IMR-90 (cell line): ENCODE measurements at regions not wholly inside any gene's neighbourhood (a gene's known extent, or its start where the extent isn't known, plus 50 kb on each side); places are given as distances from the start of the nearest gene placed in this dataset.

Experiments
- ATAC-seq: fragments of 200-7000 bp; cut with Tn5 transposase; 2 replicates; pipeline ENCODE4 v1.9.1; 2020; ENCODE audit warnings: low read depth, mild to moderate bottlenecking, moderate library complexity
- BruUV-seq: library from RNA; stranded (reverse); fragments of 400-500 nt; replicated peaks from 2 replicates; lab custom pipeline; 2021; lab: Mats Ljungman, UMichigan
- CTCF ChIA-PET: fragments of 300-600 bp; formaldehyde crosslinking; extraction: SDS; loops from one replicate; lab custom pipeline; 2021; ENCODE audit warnings: antibody characterized with exemption; lab: Yijun Ruan, JAX
- POLR2A ChIA-PET: fragments of 300-600 bp; sonication (Branson Sonifier 250); formaldehyde crosslinking; loops from one replicate; lab custom pipeline; 2022; ENCODE audit warnings: antibody characterized with exemption; ENCODE audit not compliant: unreplicated experiment; lab: Charles Lee
- DNase-seq: peaks from one replicate; pipeline ENCODE4 v3.0.0; 2013
- H2AFZ ChIP-seq: replicated peaks from 2 replicates; pipeline ENCODE3; 2013; ENCODE audit warnings: low read length, mild to moderate bottlenecking; ENCODE audit not compliant: poor library complexity
- H2AK5ac ChIP-seq: 2 replicates; pipeline ENCODE4 v1.6.1; 2013; ENCODE audit warnings: low read depth, low read length, inconsistent platforms
- H2AK9ac ChIP-seq: replicated peaks from 2 replicates; pipeline ENCODE3; 2013; ENCODE audit warnings: mild to moderate bottlenecking, low read depth, low read length, moderate library complexity; ENCODE audit not compliant: poor library complexity
- H2BK120ac ChIP-seq: 2 replicates; pipeline ENCODE4 v1.6.1; 2013; ENCODE audit warnings: low read depth, low read length, inconsistent platforms
- H2BK15ac ChIP-seq: 3 replicates; pipeline ENCODE4 v1.6.1; 2013; ENCODE audit warnings: low read depth, low read length, inconsistent platforms
- H2BK20ac ChIP-seq: 2 replicates; pipeline ENCODE4 v1.6.1; 2013; ENCODE audit warnings: low read depth, mild to moderate bottlenecking, inconsistent platforms, low read length, moderate library complexity
- H2BK5ac ChIP-seq: 2 replicates; pipeline ENCODE4 v1.6.1; 2013; ENCODE audit warnings: mild to moderate bottlenecking, low read depth, low read length, inconsistent platforms; ENCODE audit not compliant: poor library complexity, severe bottlenecking
- H3K14ac ChIP-seq: replicated peaks from 2 replicates; pipeline ENCODE4 v1.6.1; 2013; ENCODE audit warnings: low read depth, low read length, inconsistent platforms
- H3K18ac ChIP-seq: 2 replicates; pipeline ENCODE4 v1.6.1; 2013; ENCODE audit warnings: low read depth, low read length, control low read depth
- H3K23ac ChIP-seq: 2 replicates; pipeline ENCODE4 v1.6.1; 2013; ENCODE audit warnings: low read depth, low read length, inconsistent platforms
- H3K27ac ChIP-seq: 2 replicates; pipeline ENCODE4 v1.5.1; 2013; ENCODE audit warnings: mild to moderate bottlenecking, control low read depth, low read length; ENCODE audit not compliant: insufficient read depth
- H3K27me3 ChIP-seq: 2 replicates; pipeline ENCODE4 v1.6.1; 2013; ENCODE audit warnings: low read length; ENCODE audit not compliant: control insufficient read depth, insufficient read depth
- H3K36me3 ChIP-seq: 2 replicates; pipeline ENCODE4 v1.6.1; 2013; ENCODE audit warnings: low read length, mixed read lengths; ENCODE audit not compliant: control insufficient read depth, insufficient read depth
- H3K4ac ChIP-seq: 2 replicates; pipeline ENCODE4 v1.6.1; 2013; ENCODE audit warnings: low read depth, low read length, inconsistent platforms
- H3K4me1 ChIP-seq: 2 replicates; pipeline ENCODE4 v1.6.1; 2013; ENCODE audit warnings: low read length, mixed read lengths; ENCODE audit not compliant: control insufficient read depth, insufficient read depth
- H3K4me2 ChIP-seq: 2 replicates; pipeline ENCODE4 v1.6.1; 2013; ENCODE audit warnings: low read depth, mild to moderate bottlenecking, control low read depth, low read length, moderate library complexity
- H3K4me3 ChIP-seq: 2 replicates; pipeline ENCODE4 v1.5.1; 2013; ENCODE audit warnings: low read depth, mild to moderate bottlenecking, control low read depth, low read length, moderate library complexity; ENCODE audit not compliant: insufficient read depth
- H3K56ac ChIP-seq: 2 replicates; pipeline ENCODE4 v1.6.1; 2013; ENCODE audit warnings: low read length, inconsistent platforms; ENCODE audit not compliant: insufficient read depth; ENCODE audit errors: extremely low read depth
- H3K79me1 ChIP-seq, 2 experiments: 2 replicates each; pipeline ENCODE4 v1.6.1; 2013; ENCODE audit warnings: low read length in 2 of 2, inconsistent platforms in 1 of 2, low read depth in 1 of 2
- H3K9ac ChIP-seq: 2 replicates; pipeline ENCODE4 v1.6.1; 2013; ENCODE audit warnings: low read depth, low read length, control low read depth
- H3K9me1 ChIP-seq: 2 replicates; pipeline ENCODE4 v1.6.1; 2013; ENCODE audit warnings: low read length, inconsistent platforms; ENCODE audit not compliant: insufficient read depth
- H3K9me3 ChIP-seq: 2 replicates; pipeline ENCODE4 v1.6.1; 2013; ENCODE audit warnings: low read length; ENCODE audit not compliant: control insufficient read depth, insufficient read depth
- H4K20me1 ChIP-seq: 2 replicates; pipeline ENCODE4 v1.6.1; 2013; ENCODE audit warnings: low read length, inconsistent platforms; ENCODE audit not compliant: insufficient read depth
- H4K5ac ChIP-seq: 2 replicates; pipeline ENCODE4 v1.6.1; 2013; ENCODE audit warnings: mild to moderate bottlenecking, low read depth, low read length, control low read depth
- H4K8ac ChIP-seq, 2 experiments: 2 replicates each; pipeline ENCODE4 v1.6.1; 2013; ENCODE audit warnings: low read depth in 2 of 2, low read length in 2 of 2, control low read depth in 1 of 2, inconsistent platforms in 1 of 2
- H4K91ac ChIP-seq: 2 replicates; pipeline ENCODE4 v1.6.1; 2013; ENCODE audit warnings: low read depth, low read length, inconsistent platforms; ENCODE audit not compliant: insufficient read depth
- BHLHE40 ChIP-seq: fragments of 150-350 bp; IDR thresholded peaks from 2 replicates; pipeline ENCODE4 v1.6.1; 2016; ENCODE audit warnings: mild to moderate bottlenecking, low read depth, low read length
- CEBPB ChIP-seq: IDR thresholded peaks from 2 replicates; pipeline ENCODE4 v1.6.1; 2012; ENCODE audit warnings: low read depth, low read length, improper control_type of control experiment
- CHD1 ChIP-seq: IDR thresholded peaks from 2 replicates; pipeline ENCODE4 v1.6.1; 2012; ENCODE audit warnings: low read depth, low read length, improper control_type of control experiment
- CTCF ChIP-seq: conservative IDR thresholded peaks from 2 replicates; pipeline ENCODE4 v1.5.1; 2012; ENCODE audit warnings: mild to moderate bottlenecking, low read depth, low read length, improper control_type of control experiment
- MAFK ChIP-seq: IDR thresholded peaks from 2 replicates; pipeline ENCODE4 v1.6.1; 2012; ENCODE audit warnings: low read depth, low read length, improper control_type of control experiment
- MAZ ChIP-seq: IDR thresholded peaks from 2 replicates; pipeline ENCODE4 v1.6.1; 2012; ENCODE audit warnings: low read depth, mild to moderate bottlenecking, low read length, improper control_type of control experiment, moderate library complexity, borderline replicate concordance
- MXI1 ChIP-seq: IDR thresholded peaks from 2 replicates; pipeline ENCODE4 v1.6.1; 2012; ENCODE audit warnings: low read depth, mild to moderate bottlenecking, low read length, moderate library complexity, borderline replicate concordance
- NFE2L2 ChIP-seq: fragments of 150-350 bp; IDR thresholded peaks from 2 replicates; pipeline ENCODE4 v1.6.1; 2016; ENCODE audit warnings: low read depth, mild to moderate bottlenecking, low read length
- POLR2A ChIP-seq: IDR thresholded peaks from 2 replicates; pipeline ENCODE4 v1.6.1; 2012; ENCODE audit warnings: mild to moderate bottlenecking, low read depth, low read length
- RAD21 ChIP-seq: IDR thresholded peaks from 2 replicates; pipeline ENCODE4 v1.6.1; 2012; ENCODE audit warnings: low read length, improper control_type of control experiment
- RCOR1 ChIP-seq: IDR thresholded peaks from 2 replicates; pipeline ENCODE4 v1.6.1; 2012; ENCODE audit warnings: mild to moderate bottlenecking, low read length, improper control_type of control experiment; ENCODE audit not compliant: insufficient replicate concordance
- RFX5 ChIP-seq: IDR thresholded peaks from 2 replicates; pipeline ENCODE4 v1.8.0; 2012; ENCODE audit warnings: low read depth, mild to moderate bottlenecking, low read length, moderate library complexity
- SMC3 ChIP-seq: fragments of 150-350 bp; IDR thresholded peaks from 2 replicates; pipeline ENCODE4 v1.6.1; 2016; ENCODE audit warnings: low read depth, mild to moderate bottlenecking, antibody characterized with exemption, low read length, moderate library complexity
- USF2 ChIP-seq: fragments of 150-350 bp; IDR thresholded peaks from 2 replicates; pipeline ENCODE4 v1.6.1; 2017; ENCODE audit warnings: mild to moderate bottlenecking, antibody characterized with exemption, low read length, low read depth
- WGBS, 2 experiments: methylation state at CpG; one replicate each; pipeline versions ENCODE4 v1.1.5 to v1.1.7; 2013; ENCODE audit warnings: missing lambda C conversion rate in 2 of 2; ENCODE audit not compliant: insufficient read length in 1 of 2; ENCODE audit errors: extremely low coverage in 2 of 2; 5-methylcytosine and 5-hydroxymethylcytosine counted together
- dilution Hi-C: fragments of 300-500 bp; cut with HindIII; formaldehyde crosslinking; loops from one replicate; pipeline ENCODE4 v1.14.3; 2018; ENCODE audit warnings: low sequenced_read_pairs; ENCODE audit not compliant: unreplicated experiment
- in situ Hi-C: fragments of 300-500 bp; cut with MboI; formaldehyde crosslinking; loops from 3 replicates; pipeline ENCODE4 v1.14.3; 2019; ENCODE audit warnings: low sequenced_read_pairs, inconsistent platforms, mixed read lengths
- intact Hi-C: fragments of 100-400 bp; cut with micrococcal nuclease; formaldehyde crosslinking; loops from 2 replicates; pipeline ENCODE4 v1.10.0; 2022

- no peaks in the 10 kb centered on the region for H3K9me3 ChIP-seq
- no peak overlapping the region for H4K8ac ChIP-seq
- no CpG with 5 or more reads among the region's 8 CpGs for WGBS, 2 experiments
- no peaks in the 10 kb centered on the region for H3K9me1 ChIP-seq
- H2BK20ac ChIP-seq, result no peak overlapping the region
- H3K4me1 ChIP-seq, result no peaks in the 10 kb centered on the region
- no peak for DNase-seq
- H3K27ac ChIP-seq, result no peak overlapping the region
- no peak overlapping the region for H3K23ac ChIP-seq
- ChIA-PET POLR2A (no interaction called here), CTCF (no interaction called here)
- no peak for ATAC-seq
- H3K14ac ChIP-seq, result no peak overlapping the region
- H2BK15ac ChIP-seq, result no peak overlapping the region
- TF ChIP-seq USF2 (no peak), CEBPB (no peak), NFE2L2 (no peak), MAZ (no peak), MXI1 (no peak), RFX5 (no peak), SMC3 (no peak), RCOR1 (no peak), RAD21 (no peak), CTCF (no peak), CHD1 (no peak), BHLHE40 (no peak), POLR2A (no peak), MAFK (no peak)
- H3K4ac ChIP-seq, result no peak overlapping the region
- H2AK9ac ChIP-seq, result no peak overlapping the region
- H3K4me2 ChIP-seq, result no peak overlapping the region
- no peak overlapping the region for H3K9ac ChIP-seq
- no peaks in the 10 kb centered on the region for H3K79me1 ChIP-seq
- dilution Hi-C loops, result no loop called here
- intact Hi-C loops, result no loop called here
- H4K5ac ChIP-seq, result no peak overlapping the region
- no peak overlapping the region for H3K56ac ChIP-seq
- no peak overlapping the region for H3K4me3 ChIP-seq
- no peak overlapping the region for H3K18ac ChIP-seq
- in situ Hi-C loops, result no loop called here
- H4K20me1 ChIP-seq, result no peaks in the 10 kb centered on the region
- H2AFZ ChIP-seq, result no peak overlapping the region
- no peak overlapping the region for H2BK5ac ChIP-seq
- no peak overlapping the region for H2BK120ac ChIP-seq
- no peak overlapping the region for H4K91ac ChIP-seq
- H3K27me3 ChIP-seq, result peaks cover 33% of the 10 kb centered on the region
- no peaks in the 10 kb centered on the region for H3K36me3 ChIP-seq
- BruUV-seq, result no TSS peak
- H2AK5ac ChIP-seq, result no peak overlapping the region
These were observed 55.6 kb upstream of the LINGO1 start for GRCh38 chr15:77688266-77688665.
